ENCODE measurements at regions not wholly inside any gene's neighbourhood (a gene's known extent, or its start where the extent isn't known, plus 50 kb on each side); places are given as distances from the start of the nearest gene placed in this dataset.
A peak's percentile ranks its signal among the peaks of the same experiment; 100 is the strongest.

DNA sequence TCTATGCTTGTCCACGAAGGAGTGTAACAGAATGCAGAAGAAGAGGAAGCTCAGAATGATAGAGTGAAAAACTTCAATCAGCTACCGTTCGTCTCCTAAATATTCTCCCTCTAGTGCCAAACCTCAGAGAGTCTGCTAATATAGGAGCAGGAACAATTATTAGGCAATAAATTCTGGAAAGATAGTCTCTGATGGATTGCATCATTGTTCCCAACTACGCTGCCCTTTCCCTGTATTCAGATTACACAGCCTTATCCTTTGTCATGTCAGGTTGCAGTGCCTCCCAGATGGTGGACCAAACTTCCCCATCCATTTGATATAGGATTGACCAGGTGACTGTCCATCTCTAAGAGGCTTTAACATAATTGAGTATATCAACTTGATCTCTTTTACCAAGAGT, 811.5 kb upstream of the CHAC2 start:
- Histone ChIP-seq H2AFZ (peak overlapping the region; percentile 35), H3K4me2 (ENCODE audit: low read length) (peak overlapping the region; percentile 1), H3K4me1 (peaks cover 23% of the 10 kb centered on the region), H3K36me3 (ENCODE audit: control insufficient read depth, insufficient read depth, low read length) (no peaks in the 10 kb centered on the region), H3K79me2 (no peaks in the 10 kb centered on the region), H3K4me3 (ENCODE audit: low read depth, low read length) (no peak overlapping the region), H3K27me3 (ENCODE audit: control insufficient read depth, insufficient read depth, low read length) (no peaks in the 10 kb centered on the region), H3K9me3 (ENCODE audit: control insufficient read depth, low read length) (no peaks in the 10 kb centered on the region), H3K9ac (no peak overlapping the region), H3K27ac (peak overlapping the region; percentile 78)
- TF ChIP-seq CTCF (IDR thresholded peaks at IDR 0.05) = no peak

GRCh38 chr2:52955079-52955478, 812.5 kb upstream of the CHAC2 start:
- H3K4me1 ChIP-seq = peaks cover 23% of the 10 kb centered on the region

GRCh38 chr2:52940101-52940500, 827.5 kb upstream of the CHAC2 start:
- Histone ChIP-seq H3K4me1 (no peaks in the 10 kb centered on the region), H3K9me3 (ENCODE audit: control insufficient read depth, low read length) (no peaks in the 10 kb centered on the region), H3K4me2 (ENCODE audit: low read length) (no peak overlapping the region), H3K27me3 (ENCODE audit: control insufficient read depth, insufficient read depth, low read length) (no peaks in the 10 kb centered on the region), H3K9ac (no peak overlapping the region), H2AFZ (no peak overlapping the region), H3K36me3 (ENCODE audit: control insufficient read depth, insufficient read depth, low read length) (no peaks in the 10 kb centered on the region), H3K4me3 (ENCODE audit: low read depth, low read length) (no peak overlapping the region), H3K27ac (no peak overlapping the region), H3K79me2 (no peaks in the 10 kb centered on the region)
- TF ChIP-seq CTCF (IDR thresholded peaks at IDR 0.05) = no peak

More at GRCh38 chr2:52955079-52955478, 812.5 kb upstream of the CHAC2 start:
- no peak overlapping the region for H3K4me2 ChIP-seq (ENCODE audit: low read length)
- H3K9me3 ChIP-seq (ENCODE audit: control insufficient read depth, low read length) = no peaks in the 10 kb centered on the region
- H3K9ac ChIP-seq = no peak overlapping the region
- H3K36me3 ChIP-seq (ENCODE audit: control insufficient read depth, insufficient read depth, low read length) = no peaks in the 10 kb centered on the region
- peak overlapping the region; percentile 14 for H2AFZ ChIP-seq
- H3K27me3 ChIP-seq (ENCODE audit: control insufficient read depth, insufficient read depth, low read length) = no peaks in the 10 kb centered on the region
- no peak overlapping the region for H3K4me3 ChIP-seq (ENCODE audit: low read depth, low read length)
- H3K27ac ChIP-seq = no peak overlapping the region
- no peaks in the 10 kb centered on the region for H3K79me2 ChIP-seq
- TF ChIP-seq CTCF (IDR thresholded peaks at IDR 0.05) = no peak

DNA sequence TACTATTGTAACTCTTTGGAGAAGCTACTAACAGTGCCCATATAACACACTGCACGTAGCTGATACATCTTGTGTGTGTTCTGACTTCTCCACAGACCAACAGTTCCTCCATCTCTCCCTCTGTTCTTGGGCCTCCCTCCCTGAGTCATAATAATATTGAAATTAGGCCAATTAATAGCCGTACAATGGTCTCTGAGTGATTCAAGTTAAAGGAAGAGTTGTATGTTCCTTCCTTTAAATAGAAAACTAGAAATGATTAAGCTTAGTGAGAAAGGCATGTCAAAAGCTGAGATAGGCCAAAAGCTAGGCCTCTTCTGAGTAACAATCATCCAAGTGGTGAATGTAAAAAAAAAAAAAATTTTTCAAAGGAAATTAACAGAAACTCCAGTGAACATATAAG, 828.4 kb upstream of the CHAC2 start:
- H3K27ac ChIP-seq = no peak overlapping the region
- no peaks in the 10 kb centered on the region for H3K36me3 ChIP-seq (ENCODE audit: control insufficient read depth, insufficient read depth, low read length)
- H3K4me1 ChIP-seq = no peaks in the 10 kb centered on the region
- H3K9ac ChIP-seq = no peak overlapping the region
- H3K27me3 ChIP-seq (ENCODE audit: control insufficient read depth, insufficient read depth, low read length) = no peaks in the 10 kb centered on the region
- no peak overlapping the region for H3K4me3 ChIP-seq (ENCODE audit: low read depth, low read length)
- TF ChIP-seq CTCF (IDR thresholded peaks at IDR 0.05) = no peak
- H2AFZ ChIP-seq = no peak overlapping the region
- no peak overlapping the region for H3K4me2 ChIP-seq (ENCODE audit: low read length)
- no peaks in the 10 kb centered on the region for H3K79me2 ChIP-seq
- H3K9me3 ChIP-seq (ENCODE audit: control insufficient read depth, low read length) = no peaks in the 10 kb centered on the region

- no peak for TF ChIP-seq CTCF (IDR thresholded peaks at IDR 0.05)
- Histone ChIP-seq H3K4me1 (no peaks in the 10 kb centered on the region), H3K36me3 (ENCODE audit: control insufficient read depth, insufficient read depth, low read length) (no peaks in the 10 kb centered on the region), H3K9ac (no peak overlapping the region), H3K27me3 (ENCODE audit: control insufficient read depth, insufficient read depth, low read length) (no peaks in the 10 kb centered on the region), H3K27ac (no peak overlapping the region), H3K9me3 (ENCODE audit: control insufficient read depth, low read length) (no peaks in the 10 kb centered on the region), H2AFZ (no peak overlapping the region), H3K79me2 (no peaks in the 10 kb centered on the region), H3K4me3 (ENCODE audit: low read depth, low read length) (no peak overlapping the region), H3K4me2 (ENCODE audit: low read length) (no peak overlapping the region)
These were observed 831.6 kb upstream of the CHAC2 start for GRCh38 chr2:52936029-52936428.

Data from parathyroid adenoma (tissue), 2 donors.